HG02610 (cell line): ENCODE measurements at regions not wholly inside any gene's neighbourhood (a gene's known extent, or its start where the extent isn't known, plus 50 kb on each side); places are given as distances from the start of the nearest gene placed in this dataset.

ENCODE experiments used
- ATAC-seq: cut with Tn5 transposase; IDR thresholded peaks from one replicate; pipeline ENCODE4 v1.9.1; 2021; ENCODE audit warnings: mild to moderate bottlenecking, moderate library complexity; ENCODE audit not compliant: unreplicated experiment

DNA sequence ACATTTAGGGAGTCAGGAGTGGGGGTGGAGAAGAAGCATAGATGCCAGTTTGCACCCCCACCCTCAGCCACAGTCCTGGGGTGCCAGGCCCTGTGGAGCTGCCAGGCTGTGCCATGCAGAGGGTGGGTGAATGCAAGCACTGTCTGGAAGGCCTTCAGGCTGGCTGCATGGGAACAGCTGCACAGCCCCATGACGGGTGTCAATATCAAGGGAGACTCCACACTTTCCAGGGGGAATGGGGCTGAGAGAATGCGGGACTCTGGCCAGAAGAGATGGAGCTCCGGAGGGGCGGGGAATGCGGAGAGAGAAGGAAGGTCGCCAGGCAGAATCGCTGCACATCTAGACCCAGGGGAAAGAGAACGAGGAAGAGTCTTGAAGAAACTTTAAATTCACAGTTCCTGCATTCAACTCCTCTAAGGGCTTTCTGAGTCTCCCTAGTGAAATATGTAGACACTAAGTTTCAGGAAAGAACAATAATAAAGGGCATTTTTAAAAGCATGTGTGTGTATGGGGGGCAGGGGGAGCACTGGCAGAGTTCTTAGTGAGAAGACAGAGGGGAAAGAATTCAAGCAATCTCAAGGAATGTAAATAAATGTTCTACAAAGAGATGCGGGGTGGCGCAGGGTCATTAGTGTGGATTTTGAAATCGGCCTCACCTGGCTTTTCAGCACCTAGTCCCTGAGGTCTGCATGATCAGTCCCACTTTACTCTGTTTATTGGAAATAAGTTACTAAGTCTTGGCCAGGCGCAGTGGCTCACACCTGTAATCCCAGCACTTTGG lies 59.1 kb downstream of the BOD1 start:
- no peak for ATAC-seq

DNA sequence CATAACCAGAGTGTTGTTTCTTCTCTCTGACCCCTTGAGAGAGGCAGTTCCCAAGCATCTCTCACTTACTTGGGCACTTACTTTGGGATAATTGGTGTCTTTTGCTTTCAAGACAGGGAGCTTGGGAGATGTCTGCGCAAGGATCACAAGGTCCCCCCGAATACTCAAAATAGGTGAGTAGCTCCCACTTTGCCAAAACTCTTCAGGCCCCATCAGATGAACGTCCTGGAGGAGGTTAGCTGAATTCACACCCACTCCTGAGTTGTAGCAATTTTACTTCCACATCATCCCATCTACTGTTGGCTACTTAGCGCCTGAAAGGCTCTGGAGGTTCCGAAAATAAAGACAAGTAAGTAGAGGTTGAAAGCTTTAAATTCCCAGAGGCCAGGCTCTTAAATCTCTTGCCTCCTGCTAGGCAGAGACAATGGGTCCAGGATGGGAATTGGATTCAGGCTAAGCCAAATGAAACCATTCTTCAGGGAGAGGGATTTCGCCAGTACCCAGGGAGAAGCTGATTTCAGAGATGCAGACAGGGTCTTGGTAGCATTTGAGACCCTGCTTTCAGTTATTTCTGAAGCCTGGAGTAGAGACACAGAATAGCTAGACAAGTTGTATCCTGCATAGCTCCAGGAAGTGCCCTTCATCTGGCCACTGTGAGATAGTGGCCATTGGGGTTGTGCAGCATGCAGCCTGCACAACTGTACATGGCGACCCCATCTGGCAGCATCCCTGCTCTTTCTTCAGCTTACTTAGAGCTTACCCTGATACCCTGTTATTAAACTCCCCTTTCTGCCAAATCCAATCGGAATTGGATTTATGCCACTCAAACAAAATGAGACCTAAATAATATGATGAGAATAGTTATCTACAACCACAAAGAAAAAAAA lies 60.1 kb downstream of the BOD1 start:
- ATAC-seq: no peak

DNA sequence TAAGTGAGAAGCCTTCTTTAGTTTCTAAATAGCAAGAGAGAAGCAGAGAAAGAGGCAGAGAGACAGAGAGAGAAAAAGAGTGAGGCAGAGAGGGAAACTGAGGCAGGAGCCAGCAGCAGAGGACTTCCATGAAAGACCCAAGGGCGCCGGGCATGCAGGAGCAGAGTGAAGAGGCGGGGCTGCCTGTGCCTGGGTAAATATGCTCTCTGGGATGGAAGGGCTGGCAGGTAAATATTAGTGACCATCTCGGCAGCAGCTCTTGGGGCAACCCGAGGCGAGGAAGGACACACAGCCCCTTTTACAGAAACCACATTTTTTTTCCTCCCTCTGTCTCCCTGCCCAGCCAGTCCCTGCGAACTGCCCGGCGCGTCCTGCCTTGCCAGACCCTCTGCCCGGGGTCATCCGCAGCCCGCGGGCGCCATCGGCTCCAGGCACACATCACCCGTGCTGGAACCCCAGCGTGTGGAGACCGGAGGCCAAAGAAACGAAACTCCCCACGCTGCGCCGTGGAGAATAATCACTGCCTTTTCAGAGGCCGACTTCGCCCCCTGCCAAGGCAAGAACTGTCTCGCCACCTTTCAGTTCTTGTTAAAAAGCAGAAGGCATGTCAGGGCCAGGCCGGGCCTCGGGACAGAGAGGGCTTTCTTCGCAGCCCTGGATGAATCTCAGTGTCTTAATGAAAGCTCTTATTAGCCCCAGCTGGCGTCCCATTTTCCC lies 61.3 kb downstream of the BOD1 start:
- no peak for ATAC-seq

DNA sequence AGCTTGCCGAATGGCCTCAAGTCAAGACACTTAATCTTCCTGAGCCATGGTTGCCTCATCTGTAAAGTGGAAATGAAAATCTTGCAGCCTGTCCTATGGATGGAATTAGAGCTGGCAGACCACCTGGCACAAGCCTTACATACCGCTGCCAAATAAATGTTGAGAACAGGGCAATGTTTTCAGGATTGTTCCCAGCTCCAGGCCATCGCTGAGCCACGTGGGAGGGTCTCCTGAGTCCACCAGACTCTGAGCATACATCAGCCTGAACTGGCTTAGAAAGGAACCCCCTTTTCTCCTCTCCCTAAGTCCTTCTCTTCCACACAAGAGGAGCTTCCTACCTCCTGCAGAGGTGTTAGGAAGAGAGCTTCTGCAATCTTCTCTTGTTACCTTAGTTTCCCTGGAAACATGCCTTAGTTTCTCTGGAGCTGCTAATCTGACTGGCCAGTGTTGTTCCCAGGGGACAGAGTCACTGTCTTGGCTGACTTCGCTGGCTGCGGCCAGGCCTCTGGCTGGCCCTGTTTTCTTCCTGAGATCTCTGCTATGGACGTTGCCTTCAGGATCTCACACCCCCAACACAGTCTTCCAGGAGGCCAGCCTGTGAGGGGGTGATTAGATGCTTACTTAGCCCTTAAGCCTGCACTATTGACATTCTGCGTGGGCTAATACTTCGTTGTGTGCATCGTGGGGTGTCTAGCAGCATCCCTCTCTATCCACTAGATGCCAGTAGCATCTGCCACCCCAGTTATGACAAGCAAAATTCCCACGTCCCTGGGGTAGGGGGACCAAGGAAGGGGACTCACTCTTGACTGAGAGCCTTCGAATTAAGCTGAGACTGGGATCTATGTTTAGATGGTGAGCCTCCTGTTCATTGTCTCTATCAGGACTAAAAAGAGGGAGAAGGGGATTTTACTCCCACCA lies 62.2 kb downstream of the BOD1 start:
- ATAC-seq: no peak

DNA sequence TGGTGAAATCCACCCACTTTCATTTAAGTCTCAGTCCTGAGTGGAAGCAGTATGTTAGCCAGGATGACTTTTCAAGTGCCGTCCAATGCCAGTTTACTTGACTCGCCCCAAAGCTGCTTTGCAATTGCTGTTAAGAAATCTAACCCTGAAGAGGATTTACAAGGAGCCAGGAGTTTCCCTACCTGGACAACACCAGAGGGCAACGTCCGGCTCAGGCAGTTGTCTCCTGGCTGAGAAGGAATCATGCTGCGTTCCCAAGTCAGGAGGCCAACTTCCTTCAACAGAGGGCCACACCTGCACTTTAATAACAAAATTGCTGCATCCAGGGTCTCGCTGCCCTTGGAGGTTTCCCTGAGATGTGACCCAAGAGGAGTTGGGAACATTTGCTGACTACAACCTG lies 65.8 kb downstream of the BOD1 start:
- ATAC-seq: no peak

DNA sequence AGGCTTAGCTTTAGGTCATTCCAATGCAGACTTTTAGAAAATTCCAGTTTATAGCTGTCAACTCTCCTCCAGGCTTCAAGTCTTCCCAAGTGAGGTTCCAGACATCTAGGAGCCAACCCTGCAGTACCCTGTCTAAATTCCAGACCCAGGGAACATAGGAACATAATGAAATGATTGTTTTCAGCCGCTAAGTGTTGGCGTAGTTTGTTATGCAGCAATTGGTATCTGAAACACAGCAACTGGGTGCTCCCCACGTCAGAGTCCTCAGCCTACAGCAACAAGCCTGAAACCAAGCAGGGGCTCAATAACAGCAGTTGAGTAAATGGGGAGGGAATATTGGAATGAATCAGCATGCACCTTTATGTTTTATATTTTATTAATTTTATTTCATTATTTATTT lies 66.8 kb downstream of the BOD1 start:
- no peak for ATAC-seq

DNA sequence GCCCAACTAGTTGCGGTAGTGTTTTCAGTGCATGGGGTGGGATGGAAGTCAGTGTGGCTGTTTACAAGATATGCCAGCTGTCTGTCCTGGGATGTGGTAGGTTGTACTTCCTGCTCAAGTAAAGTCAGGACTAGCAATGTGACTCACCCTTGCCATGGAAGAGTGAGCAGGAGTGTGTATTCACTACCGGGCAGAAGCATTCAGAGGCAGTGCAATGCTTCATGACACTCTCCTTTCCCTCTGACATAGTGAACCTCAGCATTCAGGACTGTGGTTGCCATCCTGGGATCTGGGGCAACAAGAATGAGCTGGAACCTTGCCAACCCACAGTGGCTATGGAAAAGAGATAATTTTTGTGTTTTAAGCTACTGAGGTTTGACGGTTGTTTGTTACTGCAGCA lies 68.9 kb downstream of the BOD1 start:
- ATAC-seq: peak; percentile 97

DNA sequence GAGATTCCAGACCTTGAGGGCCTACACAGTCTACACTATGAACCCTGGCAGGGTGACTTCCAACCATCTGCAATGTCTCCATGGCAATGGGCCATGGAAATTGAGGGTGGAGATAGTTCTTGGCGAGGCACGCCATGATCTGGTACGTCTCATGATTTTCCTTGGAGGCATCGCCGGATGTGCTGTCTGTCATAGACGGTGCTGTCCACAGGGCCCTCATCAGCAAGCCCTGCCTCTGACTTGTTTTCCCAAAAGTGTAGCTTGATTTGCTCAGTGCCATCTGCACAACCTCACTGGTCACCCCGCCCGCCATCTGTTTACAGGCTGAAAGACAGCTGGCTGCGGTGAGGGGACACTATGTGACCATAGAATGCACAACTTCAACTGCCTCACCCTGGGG lies 73.5 kb downstream of the BOD1 start:
- ATAC-seq: no peak

DNA sequence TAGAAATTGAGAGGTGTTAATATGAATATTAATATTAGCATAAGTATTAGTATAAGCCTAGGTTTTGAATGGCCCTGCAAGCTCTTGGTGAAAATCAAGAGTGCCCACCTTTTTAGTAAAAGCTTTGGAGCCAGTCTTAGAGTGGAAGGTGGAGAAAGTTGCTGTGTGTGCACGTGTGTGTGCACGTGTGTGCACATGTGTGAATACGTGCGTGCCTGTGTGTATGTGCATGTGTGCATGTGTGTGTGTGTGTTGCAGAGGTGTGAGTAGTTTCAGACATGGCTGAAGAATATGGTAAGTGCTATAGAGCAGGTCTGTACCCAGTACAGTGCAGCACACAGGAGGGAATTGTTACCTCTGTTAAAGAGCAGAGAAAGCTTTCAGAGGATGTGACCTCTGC lies 74.3 kb downstream of the BOD1 start:
- ATAC-seq: no peak

DNA sequence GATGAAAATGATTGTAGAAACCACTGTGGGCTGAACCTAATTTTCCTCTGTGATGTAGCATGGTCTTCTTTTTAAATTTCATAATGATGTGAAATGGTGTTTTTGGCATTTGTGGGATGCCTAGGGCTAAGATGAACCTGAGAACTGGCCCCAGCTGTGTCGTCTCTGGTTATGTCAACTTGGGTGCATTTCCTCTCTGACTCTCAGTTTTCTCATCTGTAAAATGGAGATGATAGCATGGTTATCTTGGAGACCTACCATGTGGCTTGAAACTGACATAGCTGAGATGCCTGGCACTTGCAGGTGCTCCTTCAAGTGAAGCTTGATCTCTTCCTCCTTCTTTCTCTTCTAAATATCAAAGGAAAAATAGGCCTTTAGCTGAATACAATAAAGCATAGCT lies 77.8 kb downstream of the BOD1 start:
- ATAC-seq: no peak

DNA sequence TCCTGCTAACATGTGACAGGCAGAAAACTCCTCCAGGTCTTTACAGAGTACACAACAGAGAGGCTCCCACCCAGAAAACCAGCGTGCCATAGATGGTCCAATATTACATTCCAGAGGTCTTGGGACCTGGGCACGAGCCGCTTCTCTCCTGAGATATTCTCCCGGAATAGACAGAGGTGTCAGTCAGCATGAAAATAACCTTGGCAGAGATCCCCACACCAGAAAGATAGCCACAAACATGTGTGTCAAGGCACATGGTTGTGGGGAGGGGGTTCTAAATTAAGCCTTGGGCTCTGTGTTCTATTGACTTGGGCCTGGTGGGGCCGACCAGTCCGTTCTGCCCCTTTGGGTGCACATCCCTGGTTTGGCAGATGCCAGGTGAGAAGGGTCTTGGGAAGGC lies 78.4 kb downstream of the BOD1 start:
- ATAC-seq: no peak

DNA sequence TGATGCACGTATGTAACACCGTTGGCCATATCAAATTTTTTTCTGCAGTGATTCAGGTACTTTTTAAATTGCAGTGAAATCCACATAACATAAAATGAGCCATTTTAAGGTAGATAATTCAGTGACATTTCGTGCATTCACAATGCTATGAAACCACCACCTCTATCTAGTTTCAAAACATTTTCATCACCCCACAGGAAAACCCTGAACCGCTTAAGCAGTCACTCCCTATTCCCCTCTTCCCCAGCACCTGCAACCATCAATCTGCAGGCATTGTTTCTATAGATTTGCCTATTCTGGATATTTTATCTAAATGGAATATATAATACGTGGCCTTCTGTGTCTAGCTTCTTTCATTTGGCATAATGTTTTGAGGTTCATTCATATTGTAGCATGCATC lies 79.2 kb downstream of the BOD1 start:
- ATAC-seq: no peak

DNA sequence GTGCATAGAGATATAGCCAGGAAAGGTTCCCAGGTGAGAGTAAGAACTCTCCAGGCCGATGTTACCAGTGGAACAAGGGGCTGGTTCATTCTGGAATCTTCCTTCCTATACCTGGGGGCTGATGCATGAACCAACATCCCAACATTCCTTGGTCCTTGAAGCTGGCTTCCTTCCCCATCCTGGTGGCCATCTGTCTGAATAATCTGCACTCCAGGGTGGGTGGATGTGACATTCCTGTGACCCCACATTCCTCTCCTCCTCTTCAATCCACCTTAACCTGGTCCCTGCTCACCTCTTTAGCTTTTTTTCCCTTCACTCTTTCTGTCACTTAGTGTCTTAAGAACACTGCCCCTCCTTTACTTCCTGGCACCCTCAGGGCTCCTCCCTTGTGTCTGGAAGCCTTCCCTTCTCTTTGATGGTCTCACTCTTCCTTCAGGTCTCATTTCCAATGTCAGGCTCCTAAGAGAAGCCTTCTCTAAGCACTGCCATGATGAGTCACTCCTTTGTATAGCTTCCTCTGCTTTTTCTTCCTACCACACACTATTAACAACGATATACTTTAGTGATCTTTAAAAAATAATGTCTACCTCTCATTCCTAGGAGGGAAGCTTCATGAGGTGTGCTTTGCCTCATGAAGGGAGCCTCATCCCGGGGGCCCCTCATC lies 80.3 kb downstream of the BOD1 start:
- ATAC-seq: no peak

DNA sequence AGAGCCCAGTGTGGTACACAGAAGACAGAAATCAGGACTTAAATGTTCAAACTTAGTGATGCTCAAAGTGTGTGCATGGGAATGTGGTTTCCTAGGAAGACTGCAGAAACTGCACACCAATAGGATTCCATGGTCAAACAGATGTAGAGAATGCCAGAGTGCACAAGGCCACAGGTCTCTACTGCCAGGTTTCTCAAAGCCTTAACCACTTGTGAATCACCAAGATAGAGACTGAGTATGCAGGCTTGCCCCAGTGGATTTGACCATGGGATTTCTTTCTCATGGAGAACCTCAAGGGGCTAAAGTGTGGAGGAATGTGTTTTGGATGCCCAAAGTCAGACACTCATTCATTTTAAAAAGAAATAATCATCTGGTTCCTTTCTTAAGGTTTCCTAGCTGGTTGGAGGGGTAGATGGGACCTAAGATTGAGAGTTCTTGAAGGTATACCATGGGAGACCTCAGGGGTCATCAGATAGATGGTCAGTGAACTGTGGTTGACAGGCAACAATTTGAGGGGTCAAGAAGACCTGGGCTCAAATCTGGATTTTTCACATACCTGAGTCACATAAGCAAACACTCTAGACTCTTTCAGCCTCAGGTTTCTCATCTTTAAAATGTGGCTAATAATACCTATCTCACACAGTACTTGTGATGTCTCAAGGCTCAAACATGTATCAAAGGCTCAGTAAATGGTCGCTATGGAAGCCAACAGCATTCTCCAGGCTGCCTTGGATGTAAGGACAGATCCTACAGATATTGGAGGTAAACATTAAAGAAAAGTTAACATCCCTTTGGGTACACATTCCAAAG lies 81.1 kb downstream of the BOD1 start:
- no peak for ATAC-seq

DNA sequence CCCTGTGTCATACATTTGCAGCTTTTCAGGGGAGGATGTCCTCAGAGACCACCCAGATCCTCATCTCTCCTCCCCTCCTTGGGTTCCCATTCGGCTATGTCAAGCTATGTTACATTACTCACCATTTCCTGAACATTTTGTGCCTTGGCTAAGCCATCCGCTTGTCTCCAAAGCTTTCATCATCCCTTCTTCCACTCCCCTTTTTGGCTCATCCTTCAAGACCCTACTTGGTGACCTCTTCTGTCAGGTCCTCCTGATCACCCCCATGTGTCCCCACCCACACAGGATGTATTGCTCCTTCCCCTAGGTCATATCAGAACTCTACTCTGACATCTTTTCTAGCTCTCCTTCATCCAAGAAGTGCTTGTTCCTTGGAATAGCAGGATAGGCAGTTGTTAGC lies 81.8 kb downstream of the BOD1 start:
- ATAC-seq: no peak

DNA sequence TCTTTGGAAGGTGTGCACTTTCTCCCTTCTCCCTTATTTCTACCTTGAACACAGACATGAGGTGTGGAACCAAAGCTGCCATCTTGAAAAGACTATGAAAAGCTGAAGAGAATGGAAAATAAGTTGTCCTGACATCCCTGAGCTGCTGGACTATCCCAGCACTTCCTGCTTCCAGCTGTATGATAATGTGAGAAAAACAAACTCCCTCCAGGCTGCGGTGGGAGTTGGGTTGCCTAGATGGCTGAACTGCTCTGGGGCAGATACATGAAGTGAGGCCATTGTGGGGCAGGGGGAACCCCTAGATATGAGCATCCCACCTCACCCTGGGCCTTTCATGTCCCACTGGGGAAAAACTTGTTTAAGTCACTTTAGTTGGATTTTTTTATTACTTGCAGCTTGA lies 82.4 kb downstream of the BOD1 start:
- ATAC-seq: no peak

DNA sequence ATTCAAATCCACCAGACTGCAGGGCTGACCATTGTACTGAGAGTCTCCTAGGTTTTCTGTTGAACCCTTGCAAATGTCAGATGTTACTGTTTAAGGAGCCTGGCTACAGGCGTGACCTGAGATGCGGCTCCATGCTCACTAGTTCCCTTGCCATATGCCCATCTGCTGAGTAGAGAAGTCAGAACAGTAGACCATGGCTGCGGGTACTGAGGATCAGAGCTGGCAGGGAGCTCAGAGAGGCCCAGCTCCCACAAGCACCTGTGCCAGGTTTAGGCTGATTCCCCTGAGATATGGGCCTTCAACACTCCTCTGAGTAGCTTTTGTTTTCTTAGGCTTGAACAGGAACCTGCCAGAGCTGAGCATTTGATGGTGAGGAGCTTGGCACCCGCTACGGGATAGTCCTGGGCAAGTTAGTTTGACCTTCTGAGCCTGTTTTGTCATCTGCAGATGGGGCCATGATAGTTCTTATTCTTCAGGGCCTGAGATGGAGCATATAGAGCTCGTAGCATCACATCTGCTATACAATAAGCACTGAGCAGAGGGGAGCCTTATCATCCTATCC lies 83.7 kb downstream of the BOD1 start:
- ATAC-seq: no peak

DNA sequence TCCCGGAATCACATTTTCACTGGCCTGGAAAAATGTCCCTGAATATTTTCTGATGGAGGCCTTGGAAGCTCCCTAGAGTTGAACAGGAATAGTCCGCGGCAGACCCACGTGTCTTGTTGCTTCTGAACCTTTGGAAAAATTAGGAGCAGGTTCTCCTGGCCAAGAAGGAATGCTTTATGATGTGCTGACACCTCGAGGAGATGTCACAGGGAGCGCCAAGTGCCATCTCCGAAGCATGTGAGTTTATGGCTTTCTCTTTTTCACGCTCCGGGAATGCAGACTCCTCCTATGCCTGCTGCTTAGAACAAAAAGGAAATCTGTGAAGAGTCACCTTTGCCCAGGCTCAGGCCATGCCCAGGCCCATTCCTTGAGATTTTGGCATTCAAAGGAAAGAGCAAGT lies 84.6 kb downstream of the BOD1 start:
- no peak for ATAC-seq

DNA sequence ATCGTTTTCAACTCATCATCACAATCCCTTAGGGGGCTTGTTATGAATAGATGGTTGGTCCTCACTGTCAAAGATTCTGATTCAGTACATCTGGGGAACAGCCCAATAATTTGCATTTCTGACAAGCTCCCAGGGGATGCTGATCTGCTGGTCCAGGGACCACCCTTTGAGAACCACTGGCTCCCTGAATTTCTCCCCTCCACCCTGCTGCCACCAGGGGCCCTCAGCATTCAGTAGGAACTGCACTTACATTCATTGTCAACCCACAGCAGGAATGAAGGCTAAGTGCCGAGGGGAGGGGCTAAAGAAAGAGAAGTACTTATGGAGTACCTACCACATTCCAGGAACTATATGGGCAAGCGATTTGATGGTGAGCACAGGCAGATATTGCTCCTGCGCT lies 85.9 kb downstream of the BOD1 start:
- ATAC-seq: no peak
